HT1080 (cell line): ENCODE measurements at regions not wholly inside any gene's neighbourhood (a gene's known extent, or its start where the extent isn't known, plus 50 kb on each side); places are given as distances from the start of the nearest gene placed in this dataset.

ENCODE experiments used
- DNase-seq: peaks from one replicate; pipeline ENCODE4 v3.0.0-alpha.2; 2015; ENCODE audit warnings: low read depth

DNA sequence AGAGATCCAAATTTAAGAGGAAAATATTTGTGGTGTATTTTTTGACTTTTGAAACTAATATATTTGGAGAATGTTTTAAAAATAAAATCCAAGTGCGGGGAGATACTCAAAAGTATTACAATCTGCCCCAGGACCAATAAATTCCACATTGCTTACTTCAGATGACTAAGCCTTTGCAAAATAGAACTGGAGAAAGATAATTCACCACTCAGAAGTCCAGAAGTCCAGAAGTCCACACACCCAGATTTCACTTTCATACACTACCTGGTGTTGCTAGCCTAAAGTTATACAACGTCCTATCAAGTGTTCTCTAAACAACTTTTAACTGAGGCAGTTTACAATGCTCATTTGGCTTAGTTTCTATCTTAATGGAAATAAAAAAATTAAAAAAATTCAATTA, 487.0 kb upstream of the SEMA3D start:
- DNase-seq: no peak

GRCh38 chr7:85669225-85669624, 482.4 kb upstream of the SEMA3D start:
- DNase-seq: no peak

DNA sequence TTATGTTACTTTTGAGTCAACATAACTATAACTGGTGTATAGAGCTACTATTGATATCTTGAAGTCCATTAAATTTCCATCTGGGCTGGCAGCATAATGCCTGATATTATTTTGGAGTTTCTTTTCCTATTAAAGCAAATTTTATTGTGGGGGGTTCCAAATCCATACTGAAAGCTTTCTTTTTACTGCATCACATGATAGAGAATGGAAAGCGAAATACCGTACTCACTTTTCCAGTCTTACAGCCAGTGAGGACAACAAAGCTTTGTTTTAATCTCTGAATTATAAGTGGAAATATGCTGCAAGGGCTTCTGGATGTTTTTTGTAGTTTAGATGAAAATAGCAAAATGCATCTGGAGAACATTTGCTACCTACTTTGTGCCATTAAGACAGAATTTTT, 477.5 kb upstream of the SEMA3D start:
- no peak for DNase-seq

- peak; percentile 6 for DNase-seq
Observed at GRCh38 chr7:85659364-85659763, 472.5 kb upstream of the SEMA3D start.

DNA sequence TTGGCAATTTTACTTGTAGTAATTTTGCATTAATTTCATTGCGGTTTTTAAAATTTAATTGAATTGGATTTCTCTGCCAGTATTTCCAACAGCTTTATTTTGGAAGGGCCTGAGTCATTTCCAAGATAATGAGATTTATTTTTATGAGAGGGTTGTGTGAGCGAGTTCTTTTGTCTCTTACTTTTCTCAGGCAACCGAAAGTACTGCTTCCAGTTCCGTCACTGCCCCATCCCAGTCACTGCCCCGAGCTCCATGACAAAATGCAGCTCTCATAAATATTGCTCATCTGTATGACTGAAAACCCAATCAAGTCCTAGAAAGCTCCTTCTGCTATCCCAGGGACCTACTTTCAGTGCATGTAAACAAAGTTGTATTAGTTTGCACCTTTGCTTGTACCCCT, 468.4 kb upstream of the SEMA3D start:
- DNase-seq: no peak

DNA sequence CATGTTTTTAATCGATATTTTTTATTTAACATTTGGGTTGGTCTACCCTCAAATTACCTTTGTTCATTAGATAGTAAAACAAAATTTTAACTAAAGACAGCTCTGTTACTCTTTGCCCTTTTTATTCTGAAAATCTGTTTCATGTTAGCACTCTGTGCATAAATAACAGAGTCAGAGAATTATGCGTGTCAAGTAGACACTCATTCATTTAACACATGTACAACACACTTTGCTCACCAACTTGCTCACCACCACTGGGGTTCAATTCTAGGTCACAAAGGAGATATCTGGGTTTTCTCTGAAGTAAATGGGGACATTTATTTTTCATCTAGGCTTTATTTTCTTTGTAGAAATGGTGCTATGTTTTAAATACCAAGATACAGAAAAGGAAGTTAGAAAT, 457.4 kb upstream of the SEMA3D start:
- DNase-seq: no peak

DNA sequence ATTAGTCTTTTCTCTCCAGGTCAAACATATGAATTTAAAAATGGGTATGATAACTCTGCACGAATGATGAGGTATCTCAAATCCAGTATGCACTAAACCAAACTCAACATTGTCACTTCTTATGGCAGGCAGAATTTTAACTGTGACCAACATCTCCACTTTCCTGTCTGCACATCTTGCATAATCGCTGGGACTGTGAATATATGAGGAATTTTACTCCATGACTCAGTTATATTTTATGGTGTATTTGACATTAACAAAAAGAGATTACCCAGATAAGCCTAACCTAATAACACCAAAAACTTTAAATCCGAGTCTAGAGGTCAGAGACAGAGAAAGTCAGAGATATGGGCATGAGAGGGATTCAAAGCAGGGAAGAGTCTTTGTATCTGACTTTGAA, 454.5 kb upstream of the SEMA3D start:
- no peak for DNase-seq

DNA sequence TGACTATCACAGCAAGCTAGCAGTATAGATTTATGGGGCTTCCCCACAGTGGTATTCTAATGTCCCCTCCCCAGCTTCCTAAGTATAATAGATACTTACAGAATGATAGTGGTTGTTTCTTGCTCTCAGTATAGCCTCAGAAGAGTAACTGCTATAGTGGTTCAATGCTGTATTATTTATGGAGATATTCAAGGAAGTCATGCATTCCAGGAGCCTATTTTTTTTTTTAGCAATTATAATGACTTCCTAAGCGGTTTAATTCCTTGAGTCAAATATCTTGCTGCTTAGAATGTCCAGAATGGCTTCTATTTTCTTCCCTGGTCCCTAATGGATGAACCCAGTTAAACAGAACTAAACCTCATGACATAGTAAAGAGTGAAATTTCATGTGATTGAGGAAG, 451.5 kb upstream of the SEMA3D start:
- no peak for DNase-seq

DNA sequence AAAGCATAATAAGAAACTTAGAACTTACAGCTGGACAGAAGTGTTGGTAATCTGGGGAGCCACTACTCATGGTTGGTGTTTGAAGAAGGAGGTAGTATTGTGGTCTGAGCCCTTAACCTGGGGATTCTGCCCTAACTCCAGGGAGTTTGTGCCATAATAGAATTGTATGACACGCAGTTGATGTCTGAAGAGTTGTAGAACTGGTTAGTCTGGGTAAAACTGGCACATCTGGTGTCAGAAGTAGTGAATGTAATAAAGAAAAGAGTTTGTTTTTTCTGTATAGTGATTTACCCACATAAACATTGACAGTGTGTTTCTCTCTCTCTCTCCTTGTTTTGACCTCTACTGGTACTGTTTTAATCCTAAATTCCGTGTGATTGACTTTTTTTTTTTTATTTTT, 448.1 kb upstream of the SEMA3D start:
- DNase-seq: no peak

DNA sequence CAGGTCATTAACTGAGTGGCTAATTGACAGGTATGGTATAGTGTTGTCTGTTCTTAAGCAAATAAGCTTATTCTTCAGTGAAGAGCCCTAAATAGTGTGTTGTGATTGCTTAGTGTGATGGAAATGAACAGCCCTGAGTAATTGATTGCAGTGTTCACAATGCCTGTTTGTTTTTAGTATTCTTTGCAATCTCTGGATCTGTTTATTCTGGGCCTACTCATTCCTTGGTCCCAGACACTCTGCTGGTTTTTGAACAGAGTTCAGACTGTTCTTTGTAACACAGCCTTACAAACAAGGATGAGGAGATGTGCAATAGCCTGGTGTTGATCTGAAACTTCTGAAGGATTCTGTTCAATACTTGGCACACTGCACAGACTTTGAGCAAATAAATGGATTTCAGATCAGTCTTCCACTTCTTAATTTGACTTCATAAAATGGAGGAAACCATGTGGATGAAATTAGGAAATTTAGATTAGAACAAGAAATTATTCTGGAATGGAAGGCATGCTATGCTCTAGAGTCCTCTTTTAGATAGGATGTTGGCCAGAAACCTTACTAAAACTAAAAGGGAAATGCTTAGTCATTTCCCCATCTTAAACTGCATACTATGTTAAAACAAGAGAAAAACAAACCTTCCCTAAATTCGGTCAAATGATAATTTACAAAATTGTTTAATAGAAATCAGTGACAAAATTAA, 444.2 kb upstream of the SEMA3D start:
- peak; percentile 8 for DNase-seq

DNA sequence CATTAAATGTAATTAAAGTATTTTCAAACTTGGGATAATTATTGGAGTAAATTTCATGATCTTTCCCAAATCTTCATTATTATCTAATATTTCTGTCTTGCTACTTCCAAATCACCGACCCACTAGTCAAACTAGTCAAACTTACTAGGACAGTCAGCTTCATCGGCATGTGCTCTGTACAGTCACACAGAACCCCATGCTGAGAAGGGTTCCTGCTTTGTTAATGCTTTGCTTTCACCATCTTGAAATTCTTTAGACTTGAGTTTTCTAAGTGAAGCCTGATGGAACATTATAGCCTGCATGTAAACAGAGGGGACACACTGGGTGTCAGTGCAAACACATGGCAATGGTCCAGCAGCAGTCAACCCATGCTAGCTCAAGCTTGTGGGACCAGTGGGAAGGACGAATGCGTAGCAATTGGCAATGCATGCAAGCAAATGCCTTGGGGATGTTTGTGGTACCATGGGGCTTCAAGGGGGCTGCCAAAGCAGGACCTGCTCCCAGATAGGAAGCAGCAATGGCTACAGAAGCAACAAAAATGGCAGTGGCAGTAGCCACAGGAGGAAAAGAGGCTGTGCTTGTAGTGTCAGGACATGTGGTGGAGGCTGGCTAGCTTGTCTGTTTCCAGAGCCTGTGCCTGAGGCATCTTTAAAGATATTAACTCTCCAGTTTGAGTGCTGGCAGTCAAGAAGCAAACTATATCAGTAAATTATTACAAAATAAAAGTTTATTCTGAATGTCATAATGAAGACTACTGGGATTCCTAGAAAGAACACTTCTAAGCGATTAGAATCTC, 441.1 kb upstream of the SEMA3D start:
- peak; percentile 3 for DNase-seq

- no peak for DNase-seq
Observed at GRCh38 chr7:85622059-85622458, 435.2 kb upstream of the SEMA3D start.

- DNase-seq: no peak
Observed at GRCh38 chr7:85620936-85621685, 434.3 kb upstream of the SEMA3D start.

- DNase-seq: no peak
Observed at GRCh38 chr7:85619236-85619635, 432.4 kb upstream of the SEMA3D start.

DNA sequence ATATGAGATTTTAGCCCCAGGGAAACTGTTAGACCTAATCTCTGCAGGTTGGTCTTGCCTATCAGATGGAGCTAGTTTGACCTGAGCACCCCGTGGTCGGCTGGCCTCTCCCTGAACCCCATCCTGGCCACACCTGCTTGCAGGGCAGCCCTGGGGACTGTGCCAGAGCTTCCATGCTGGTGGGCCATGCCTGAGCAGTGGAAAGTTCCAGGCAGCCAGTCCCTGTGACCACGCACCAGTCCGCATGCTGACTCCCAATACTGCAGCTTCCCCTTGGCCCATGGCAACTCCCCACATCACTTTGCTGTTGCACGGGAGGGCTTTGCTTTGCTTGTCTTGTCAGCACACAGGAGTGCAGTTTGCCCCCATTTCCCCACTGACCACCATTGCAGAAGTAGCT, 427.8 kb upstream of the SEMA3D start:
- DNase-seq: no peak

DNA sequence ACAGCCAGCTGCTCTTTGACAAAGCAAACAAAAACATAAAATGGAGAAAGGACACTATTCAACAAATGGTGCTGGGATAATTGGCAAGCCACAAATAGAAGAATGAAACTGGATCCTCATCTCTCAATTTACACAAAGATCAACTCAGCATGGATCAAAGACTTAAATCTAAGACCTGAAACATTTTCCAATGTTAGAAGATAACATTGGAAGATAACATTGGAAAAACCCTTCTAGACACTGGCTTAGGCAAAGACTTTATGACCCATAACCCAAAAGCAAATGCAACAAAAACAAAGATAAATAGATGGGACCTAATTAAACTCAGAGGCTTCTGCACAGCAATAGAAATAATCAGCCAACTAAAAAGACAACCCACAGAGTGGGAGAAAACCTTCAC, 425.7 kb upstream of the SEMA3D start:
- no peak for DNase-seq

DNA sequence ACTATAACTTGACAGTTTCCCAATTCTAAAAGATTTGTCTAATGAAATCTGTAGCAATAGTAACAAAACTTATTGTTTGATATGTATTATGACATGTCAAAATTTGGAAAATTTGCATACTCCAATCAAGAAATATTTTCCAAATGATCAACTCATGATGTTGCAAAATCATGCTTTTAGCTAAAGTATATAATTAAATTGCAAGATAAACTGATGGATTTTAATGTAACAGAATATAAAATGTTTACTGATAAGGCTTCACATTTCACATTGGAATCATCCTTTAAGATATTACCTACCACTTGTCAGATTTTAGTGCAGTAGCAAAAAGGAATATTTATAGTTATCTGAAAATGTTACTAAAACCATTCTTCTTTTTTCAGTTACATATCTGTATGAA, 421.9 kb upstream of the SEMA3D start:
- DNase-seq: no peak

DNA sequence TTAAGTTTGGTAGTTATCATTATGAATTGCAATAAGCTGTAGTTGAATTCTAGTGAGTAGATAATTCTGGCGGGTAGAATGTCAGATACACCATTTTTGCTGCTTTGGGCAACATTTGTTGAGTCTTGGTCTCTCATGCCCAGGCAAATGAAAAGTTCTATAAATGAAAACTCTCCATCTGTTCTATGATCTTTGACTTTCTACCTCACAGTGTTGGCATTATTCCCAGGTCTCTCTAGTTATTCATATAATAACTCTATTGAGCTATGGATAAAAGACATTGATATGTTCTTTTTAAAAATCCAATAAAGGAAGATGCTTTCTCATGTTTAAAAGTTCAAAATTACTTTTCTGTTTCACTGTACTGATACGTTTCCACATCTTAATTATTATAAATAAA, 415.3 kb upstream of the SEMA3D start:
- DNase-seq: no peak

GRCh38 chr7:85600395-85600794, 413.5 kb upstream of the SEMA3D start:
- DNase-seq: peak; percentile 0

- DNase-seq: no peak
Observed at GRCh38 chr7:85596827-85597226, 410.0 kb upstream of the SEMA3D start.

DNA sequence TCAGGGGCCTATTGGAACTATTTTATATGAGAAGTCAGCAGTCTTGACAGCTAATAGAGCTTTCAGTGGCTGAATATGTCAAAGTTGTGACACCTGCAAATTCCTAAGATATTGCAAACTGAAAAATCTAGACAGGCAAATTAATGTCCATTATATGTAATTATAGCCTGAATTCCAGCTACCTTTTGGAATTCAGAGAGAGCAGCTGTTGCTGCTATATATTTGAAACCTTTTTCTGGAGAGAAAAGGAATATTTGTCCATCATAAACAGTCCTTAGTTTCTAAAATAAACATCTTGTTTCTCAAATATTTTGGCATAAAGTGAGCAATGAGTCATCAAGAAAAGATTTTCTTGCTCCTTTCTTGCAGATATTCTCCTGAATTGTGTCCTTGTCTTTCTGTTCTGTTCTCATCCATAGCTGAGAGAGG, 408.9 kb upstream of the SEMA3D start:
- DNase-seq: peak; percentile 31

DNA sequence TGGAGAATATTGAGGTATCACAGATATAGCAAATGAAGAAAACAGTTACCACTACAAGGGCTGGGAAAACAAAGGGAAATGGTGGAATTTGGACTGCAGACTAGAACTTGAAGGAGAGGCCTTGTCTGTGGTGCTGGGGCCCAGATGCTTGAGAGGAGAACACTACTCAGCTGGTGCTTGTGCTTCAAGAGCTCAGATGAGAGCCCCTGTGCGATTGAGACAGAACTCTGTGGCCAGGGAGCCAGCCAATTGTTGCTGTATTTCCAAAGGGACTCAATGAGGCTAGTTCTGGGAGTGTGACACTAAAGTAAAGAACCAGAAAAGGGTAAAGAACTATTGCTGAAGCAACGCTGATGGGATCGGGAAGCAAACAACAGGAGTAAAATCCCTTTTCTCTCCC, 406.5 kb upstream of the SEMA3D start:
- no peak for DNase-seq
